Fibroblast of peridontal ligament (primary cell): ENCODE measurements at regions not wholly inside any gene's neighbourhood (a gene's known extent, or its start where the extent isn't known, plus 50 kb on each side); places are given as distances from the start of the nearest gene placed in this dataset.
A peak's percentile ranks its signal among the peaks of the same experiment; 100 is the strongest.

ENCODE experiments used
- DNase-seq: peaks from one replicate; pipeline ENCODE4 v3.0.0-alpha.2; 2010; ENCODE audit errors: extremely low read depth

- no peak for DNase-seq
Observed at GRCh38 chr1:93744299-93744988, 62.8 kb upstream of the BCAR3 start.

DNA sequence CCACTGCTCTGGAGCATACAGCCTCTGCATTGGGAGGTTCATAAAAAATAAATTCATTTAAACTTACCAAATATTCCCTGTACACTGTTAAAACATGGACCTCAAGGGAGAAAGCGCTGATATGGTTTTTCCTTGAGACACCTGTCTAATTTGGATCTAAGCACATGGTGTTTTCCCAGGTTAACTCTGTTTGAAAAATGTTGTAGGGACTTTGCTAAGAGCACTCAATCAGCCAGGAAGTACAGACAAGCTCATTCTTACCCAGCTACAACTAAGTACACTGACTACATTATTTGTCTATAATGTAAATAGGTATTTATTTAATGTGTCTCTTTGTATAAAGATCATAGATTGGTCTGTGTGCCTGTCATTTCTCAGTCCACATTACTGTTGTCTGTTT lies 61.8 kb upstream of the BCAR3 start:
- DNase-seq, result no peak

- peak; percentile 35 for DNase-seq
Observed at GRCh38 chr1:93740601-93741031, 59.0 kb upstream of the BCAR3 start.

- no peak for DNase-seq
Observed at GRCh38 chr1:93740157-93740556, 58.5 kb upstream of the BCAR3 start.

GRCh38 chr1:93739472-93739871 lies 57.8 kb upstream of the BCAR3 start:
- no peak for DNase-seq

GRCh38 chr1:93738926-93739325 lies 57.3 kb upstream of the BCAR3 start:
- no peak for DNase-seq

GRCh38 chr1:93738075-93738622 lies 56.5 kb upstream of the BCAR3 start:
- peak; percentile 82 for DNase-seq

DNA sequence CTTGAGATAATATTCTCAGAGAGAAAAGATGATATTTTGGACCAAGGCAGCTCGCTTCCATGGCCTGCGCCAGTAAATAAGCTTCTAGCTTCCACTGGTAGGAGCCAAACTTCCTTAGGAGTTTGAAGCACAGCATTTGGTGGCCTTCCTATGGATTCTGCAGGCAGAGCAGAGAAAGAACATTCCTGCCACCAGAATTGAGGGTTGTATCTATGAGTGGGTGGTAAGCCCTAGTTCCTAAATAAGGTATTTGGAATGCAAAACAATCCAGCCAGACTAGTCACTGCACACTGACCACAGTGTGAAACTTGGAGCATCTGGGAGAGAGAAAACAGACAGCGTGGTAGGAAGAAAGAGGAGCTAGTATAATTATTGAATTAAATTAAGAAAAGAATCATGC lies 54.1 kb upstream of the BCAR3 start:
- DNase-seq, result peak; percentile 76

DNA sequence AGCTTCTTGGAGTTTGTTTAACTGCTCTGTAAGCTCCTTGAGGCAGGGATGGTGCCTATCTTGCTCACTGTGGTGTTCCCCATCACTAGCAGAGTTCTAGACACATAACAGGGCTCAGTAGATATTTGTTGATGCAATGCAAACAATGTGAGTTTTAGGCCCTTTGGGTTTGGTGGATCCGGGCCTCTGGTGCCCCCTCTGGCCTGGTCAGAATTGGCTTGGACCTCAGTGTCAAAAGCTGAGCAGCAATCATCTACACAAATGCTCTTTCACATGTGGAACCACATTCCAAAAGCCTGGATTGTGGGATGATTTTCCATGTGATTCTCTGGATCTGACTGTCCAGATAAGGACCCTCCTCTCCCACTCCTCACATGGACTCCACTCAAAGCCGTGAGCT lies 53.4 kb upstream of the BCAR3 start:
- DNase-seq, result no peak

- no peak for DNase-seq
Observed at GRCh38 chr1:93733340-93733739, 51.7 kb upstream of the BCAR3 start.

DNA sequence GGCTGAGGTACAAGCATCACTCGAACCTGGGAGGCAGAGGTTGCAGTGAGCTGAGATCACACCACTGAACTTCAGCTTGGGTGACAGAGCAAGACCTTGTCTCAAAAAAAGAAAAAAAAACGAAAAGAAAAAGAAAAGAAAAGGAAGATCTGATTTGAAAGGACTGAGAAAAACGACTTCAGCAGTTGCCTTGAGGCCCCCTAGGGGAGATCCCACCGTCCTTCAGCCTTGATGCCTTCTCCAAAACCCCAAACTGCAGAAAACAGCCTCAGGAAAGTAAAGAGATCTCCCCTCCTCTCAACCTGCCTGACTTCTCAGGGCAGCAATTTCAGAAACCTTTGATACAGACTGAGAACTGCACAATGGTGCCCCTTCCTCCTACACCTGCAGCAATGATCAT lies 50.9 kb upstream of the BCAR3 start:
- DNase-seq, result no peak
